Mesenteric fat pad (tissue), 1 donor: ENCODE measurements at regions not wholly inside any gene's neighbourhood (a gene's known extent, or its start where the extent isn't known, plus 50 kb on each side); places are given as distances from the start of the nearest gene placed in this dataset.

ENCODE experiments used
- DNase-seq: peaks from one replicate; pipeline ENCODE4 v3.0.0-alpha.2; 2020; ENCODE audit warnings: low spot score
- donor health status: DM: yes; HTN: yes; CAD: no.

- DNase-seq: no peak
These were observed 1109.3 kb upstream of the B3GALT2 start for GRCh38 chr1:194295685-194296084.

- no peak for DNase-seq
These were observed 1107.5 kb upstream of the B3GALT2 start for GRCh38 chr1:194293851-194294405.

GRCh38 chr1:194292966-194293365 lies 1106.6 kb upstream of the B3GALT2 start:
- no peak for DNase-seq

GRCh38 chr1:194289569-194290266 lies 1103.3 kb upstream of the B3GALT2 start:
- DNase-seq: no peak

GRCh38 chr1:194288238-194288637 lies 1101.8 kb upstream of the B3GALT2 start:
- no peak for DNase-seq

GRCh38 chr1:194281376-194281775 lies 1095.0 kb upstream of the B3GALT2 start:
- DNase-seq: no peak

GRCh38 chr1:194280463-194280862 lies 1094.0 kb upstream of the B3GALT2 start:
- no peak for DNase-seq

GRCh38 chr1:194279975-194280374 lies 1093.6 kb upstream of the B3GALT2 start:
- no peak for DNase-seq

GRCh38 chr1:194277927-194278326 lies 1091.5 kb upstream of the B3GALT2 start:
- DNase-seq: no peak

- no peak for DNase-seq
These were observed 1087.2 kb upstream of the B3GALT2 start for GRCh38 chr1:194273660-194274059.

- no peak for DNase-seq
These were observed 1082.4 kb upstream of the B3GALT2 start for GRCh38 chr1:194268839-194269238.

GRCh38 chr1:194267021-194267420 lies 1080.6 kb upstream of the B3GALT2 start:
- no peak for DNase-seq

GRCh38 chr1:194256010-194256409 lies 1069.6 kb upstream of the B3GALT2 start:
- DNase-seq: no peak

- no peak for DNase-seq
These were observed 1065.8 kb upstream of the B3GALT2 start for GRCh38 chr1:194252199-194252598.

GRCh38 chr1:194241215-194241614 lies 1054.8 kb upstream of the B3GALT2 start:
- DNase-seq: no peak

- DNase-seq: no peak
These were observed 1046.7 kb upstream of the B3GALT2 start for GRCh38 chr1:194233069-194233468.

- no peak for DNase-seq
These were observed 1044.1 kb upstream of the B3GALT2 start for GRCh38 chr1:194230351-194231144.

GRCh38 chr1:194228427-194228826 lies 1042.0 kb upstream of the B3GALT2 start:
- no peak for DNase-seq

- no peak for DNase-seq
These were observed 1040.7 kb upstream of the B3GALT2 start for GRCh38 chr1:194227161-194227560.

- no peak for DNase-seq
These were observed 1039.4 kb upstream of the B3GALT2 start for GRCh38 chr1:194225821-194226220.

GRCh38 chr1:194223596-194223995 lies 1037.2 kb upstream of the B3GALT2 start:
- no peak for DNase-seq

GRCh38 chr1:194215448-194215847 lies 1029.0 kb upstream of the B3GALT2 start:
- DNase-seq: no peak
